Fibroblast of peridontal ligament (primary cell): ENCODE measurements at regions not wholly inside any gene's neighbourhood (a gene's known extent, or its start where the extent isn't known, plus 50 kb on each side); places are given as distances from the start of the nearest gene placed in this dataset.
"Not testable (repeated sequence)": the region's sequence is repeated elsewhere in the genome, so short reads cannot be mapped to it uniquely, and the experiment has no call there.

Experiments used
- DNase-seq: peaks from one replicate; pipeline ENCODE4 v3.0.0-alpha.2; 2010; ENCODE audit errors: extremely low read depth

DNA sequence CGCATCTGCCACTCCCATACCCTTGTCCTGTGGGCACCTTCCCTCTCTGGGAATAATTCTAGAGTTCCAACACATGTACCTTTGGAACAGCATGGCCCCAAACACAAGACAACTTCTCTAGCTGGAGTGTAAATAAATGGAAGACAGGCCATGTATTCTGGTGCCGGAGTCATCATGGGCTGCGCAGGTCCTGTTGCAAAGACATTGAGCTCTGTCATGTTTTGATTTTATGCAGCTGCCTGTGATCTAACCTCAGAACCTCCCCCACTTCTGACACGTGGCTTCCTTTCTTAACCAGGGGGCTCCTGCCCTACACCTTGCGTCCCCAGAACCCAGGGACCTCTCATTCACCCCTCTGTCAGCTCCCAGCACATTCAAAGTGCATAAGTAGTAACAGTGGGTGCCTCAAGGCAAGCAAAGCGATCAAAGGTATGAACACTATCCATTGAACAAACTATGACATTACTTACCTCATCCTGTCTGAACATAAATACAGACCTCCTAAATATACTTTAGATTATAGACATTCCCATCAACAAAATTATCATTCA lies 219.9 kb downstream of the FGFR2 start:
- no peak for DNase-seq

DNA sequence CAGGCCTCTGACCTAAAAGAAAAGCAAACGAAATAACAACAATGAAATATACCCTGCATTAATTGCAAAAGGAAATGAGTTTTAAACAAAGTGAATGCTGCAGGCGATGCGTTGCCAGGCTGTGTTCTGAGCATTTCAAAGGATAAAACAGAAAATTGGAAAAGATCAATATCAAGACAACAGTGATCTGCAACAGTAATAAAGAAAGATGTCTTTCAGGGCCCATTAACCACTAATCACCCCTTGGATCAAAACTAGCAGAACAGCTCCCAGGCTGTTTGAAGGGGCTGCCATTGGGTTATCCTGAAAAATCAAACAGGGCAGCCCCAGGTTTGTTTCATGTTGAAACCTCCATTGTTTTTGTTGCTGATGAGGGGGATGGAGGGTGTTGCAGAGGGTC lies 219.2 kb downstream of the FGFR2 start:
- no peak for DNase-seq

DNA sequence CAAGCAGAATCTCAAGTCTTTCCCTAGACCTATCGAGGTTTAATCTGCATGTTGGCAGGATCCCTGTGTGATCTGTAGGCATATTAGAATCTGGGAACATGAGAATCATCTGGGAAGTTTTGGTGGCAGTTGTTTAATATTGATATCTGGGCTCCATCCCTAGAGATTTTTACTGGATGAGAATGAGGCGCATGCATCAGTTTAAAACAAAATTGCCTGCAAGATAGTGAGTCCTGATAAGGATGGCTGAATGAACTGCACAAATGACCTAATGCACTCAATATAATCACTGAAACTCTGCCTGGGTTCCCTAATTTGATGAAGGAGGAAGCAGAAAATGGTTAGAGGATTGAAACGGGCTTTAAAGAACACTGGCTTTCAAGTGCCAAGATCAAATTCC lies 218.0 kb downstream of the FGFR2 start:
- DNase-seq = no peak

GRCh38 chr10:121382029-121382520 lies 216.2 kb downstream of the FGFR2 start:
- DNase-seq = not testable (repeated sequence)

DNA sequence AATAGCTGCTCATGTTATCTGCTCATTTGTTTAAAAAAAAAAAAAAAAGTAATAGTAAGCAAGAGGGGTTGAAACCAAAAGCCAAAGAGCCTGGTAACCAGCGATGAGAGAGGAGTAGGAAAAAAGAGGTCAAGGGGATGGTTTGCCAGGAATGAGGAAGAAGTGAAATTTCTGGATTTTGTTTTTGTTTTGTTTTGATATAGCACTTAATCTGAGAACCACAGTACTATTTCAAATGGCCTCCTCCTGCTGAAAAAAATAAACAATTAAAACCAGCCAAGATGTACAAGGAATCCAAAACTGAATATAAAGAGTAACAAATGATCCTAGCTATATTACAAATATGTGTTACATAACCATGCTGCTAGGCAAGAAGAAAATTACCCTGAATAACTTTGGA lies 213.1 kb downstream of the FGFR2 start:
- DNase-seq = no peak

GRCh38 chr10:121392657-121393056 lies 205.6 kb downstream of the FGFR2 start:
- no peak for DNase-seq

GRCh38 chr10:121393522-121393921 lies 204.7 kb downstream of the FGFR2 start:
- DNase-seq = no peak

GRCh38 chr10:121400507-121400906 lies 197.7 kb downstream of the FGFR2 start:
- not testable (repeated sequence) for DNase-seq

- DNase-seq = no peak
Observed at GRCh38 chr10:121403527-121403926, 194.7 kb downstream of the FGFR2 start.

DNA sequence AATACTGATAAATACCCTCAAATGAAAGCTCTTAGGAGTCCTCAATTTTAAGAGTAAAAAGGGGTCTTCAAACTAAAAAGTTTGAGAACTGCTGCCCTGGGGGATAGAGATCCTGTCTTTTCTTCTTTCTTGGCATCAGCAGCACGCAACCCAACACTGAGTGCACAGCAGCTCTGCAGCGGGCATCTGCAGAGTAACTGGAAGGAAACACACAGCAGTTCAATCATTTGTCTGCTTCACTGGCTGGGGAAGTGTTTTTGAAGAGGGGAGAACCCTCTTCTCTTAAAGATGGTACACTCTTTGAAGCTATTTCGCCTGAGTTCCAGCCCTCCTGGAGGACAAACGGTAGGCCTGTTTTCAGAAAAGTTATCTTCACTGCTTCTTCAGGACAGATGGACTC lies 193.6 kb downstream of the FGFR2 start:
- DNase-seq = no peak

DNA sequence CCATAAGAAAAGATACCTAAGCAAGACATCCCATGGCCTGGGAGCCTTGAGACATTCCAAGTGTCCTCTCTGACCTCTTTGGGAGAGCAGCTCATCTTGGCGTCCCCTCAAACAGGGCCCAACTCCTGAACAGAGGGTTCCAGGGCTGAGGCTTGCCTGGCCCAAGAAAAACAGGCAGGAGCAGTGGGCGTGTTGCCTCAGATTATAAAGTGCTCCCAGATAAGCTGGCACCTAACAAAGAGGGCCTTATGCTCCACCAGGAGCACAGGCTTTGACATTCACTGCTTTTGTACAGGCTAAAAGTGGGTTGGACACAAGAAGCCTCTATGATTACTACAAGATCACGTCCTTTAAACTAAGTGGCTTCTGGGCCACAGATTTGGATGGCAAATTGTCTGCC lies 193.1 kb downstream of the FGFR2 start:
- DNase-seq = no peak

- no peak for DNase-seq
Observed at GRCh38 chr10:121405549-121405948, 192.7 kb downstream of the FGFR2 start.

DNA sequence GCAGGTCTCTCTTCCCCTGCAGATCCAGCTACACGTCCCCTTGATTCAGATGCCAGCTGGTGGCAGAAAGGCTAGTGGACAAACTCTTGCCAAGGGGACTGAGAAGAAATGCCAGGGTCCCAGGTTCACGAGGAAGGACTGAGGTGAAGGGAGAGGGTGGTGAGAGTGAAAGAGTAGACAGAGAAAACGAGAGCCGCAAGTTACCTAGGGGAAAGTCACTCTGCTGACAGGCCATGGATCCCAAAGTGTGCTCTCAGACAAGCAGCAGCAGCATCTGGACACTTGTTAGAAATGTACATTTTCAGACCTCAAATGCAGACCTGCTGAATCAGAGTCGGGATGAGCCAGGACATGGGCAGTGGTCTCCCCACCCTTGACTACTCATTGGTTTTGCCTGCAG lies 192.3 kb downstream of the FGFR2 start:
- no peak for DNase-seq

DNA sequence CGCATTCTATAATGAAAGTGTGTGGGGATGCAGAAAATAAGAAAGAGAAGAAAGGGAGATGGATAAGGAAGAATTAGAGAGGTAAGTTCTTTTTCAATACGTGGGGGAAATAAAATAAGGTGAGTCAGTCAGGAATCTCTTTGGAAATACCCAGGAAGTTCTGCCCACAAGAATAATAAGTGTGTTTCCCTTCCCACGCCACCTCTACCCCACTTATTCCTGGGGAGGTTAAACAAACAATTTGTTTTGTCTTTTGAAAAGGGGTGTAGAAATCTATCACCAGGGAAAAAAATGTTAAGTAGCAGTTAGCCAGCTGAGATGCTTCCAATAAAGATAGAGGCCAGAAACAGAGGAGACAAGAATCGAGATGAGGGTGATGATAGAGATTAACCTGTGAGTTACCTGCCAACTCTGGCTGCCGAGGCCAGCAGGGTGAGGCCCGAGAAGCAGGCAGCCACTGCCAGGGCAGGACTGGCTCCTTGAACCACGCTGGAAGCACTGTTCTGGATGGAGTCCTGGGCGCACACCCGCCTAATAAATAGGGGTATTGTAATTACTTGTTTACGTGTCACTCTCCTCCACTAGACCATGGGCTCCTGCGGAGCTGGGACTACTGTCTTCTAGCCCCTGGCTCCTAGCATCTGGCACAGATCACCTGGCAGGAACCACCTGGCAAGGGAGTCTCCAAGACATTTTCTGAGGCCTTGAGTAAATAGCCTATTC lies 191.3 kb downstream of the FGFR2 start:
- DNase-seq = no peak

GRCh38 chr10:121409466-121410104 lies 188.7 kb downstream of the FGFR2 start:
- no peak for DNase-seq

DNA sequence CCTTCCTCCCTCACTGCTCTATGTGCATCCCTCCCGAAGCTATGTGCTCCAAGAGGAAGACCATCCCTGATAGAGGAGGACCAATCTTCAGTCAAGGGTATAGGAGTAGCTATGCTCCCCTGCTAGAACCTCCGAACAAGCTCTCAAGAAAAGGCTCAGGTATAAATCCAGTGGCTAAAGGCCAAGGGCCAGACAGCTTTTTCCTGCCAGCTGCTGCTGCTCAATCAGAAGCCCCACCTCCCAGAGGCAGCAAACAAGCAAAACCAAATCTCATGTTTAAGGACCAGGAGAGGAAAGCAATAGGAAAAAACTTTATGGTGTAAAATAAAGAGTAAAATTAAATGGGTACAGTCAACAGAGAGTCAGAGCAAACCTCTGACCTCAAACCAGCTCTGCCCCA lies 187.2 kb downstream of the FGFR2 start:
- no peak for DNase-seq

DNA sequence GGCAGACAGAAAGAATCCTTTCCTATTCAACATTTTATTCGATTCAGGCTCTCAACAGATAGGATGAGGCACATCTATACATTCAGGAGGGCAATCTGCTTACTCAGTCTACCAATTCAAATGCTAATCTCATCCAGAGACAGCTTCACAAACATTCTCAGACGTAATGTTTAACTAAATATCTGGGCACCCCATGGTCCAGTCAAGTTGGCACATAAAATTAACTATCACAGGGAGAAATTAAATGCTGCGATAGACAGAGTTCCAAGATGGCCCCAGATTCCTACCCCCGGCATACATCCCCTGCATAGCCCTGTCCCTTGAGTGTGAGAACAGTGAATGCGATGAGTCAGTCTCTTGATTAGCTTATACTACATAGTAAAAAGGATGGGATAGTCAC lies 184.3 kb downstream of the FGFR2 start:
- DNase-seq = no peak

DNA sequence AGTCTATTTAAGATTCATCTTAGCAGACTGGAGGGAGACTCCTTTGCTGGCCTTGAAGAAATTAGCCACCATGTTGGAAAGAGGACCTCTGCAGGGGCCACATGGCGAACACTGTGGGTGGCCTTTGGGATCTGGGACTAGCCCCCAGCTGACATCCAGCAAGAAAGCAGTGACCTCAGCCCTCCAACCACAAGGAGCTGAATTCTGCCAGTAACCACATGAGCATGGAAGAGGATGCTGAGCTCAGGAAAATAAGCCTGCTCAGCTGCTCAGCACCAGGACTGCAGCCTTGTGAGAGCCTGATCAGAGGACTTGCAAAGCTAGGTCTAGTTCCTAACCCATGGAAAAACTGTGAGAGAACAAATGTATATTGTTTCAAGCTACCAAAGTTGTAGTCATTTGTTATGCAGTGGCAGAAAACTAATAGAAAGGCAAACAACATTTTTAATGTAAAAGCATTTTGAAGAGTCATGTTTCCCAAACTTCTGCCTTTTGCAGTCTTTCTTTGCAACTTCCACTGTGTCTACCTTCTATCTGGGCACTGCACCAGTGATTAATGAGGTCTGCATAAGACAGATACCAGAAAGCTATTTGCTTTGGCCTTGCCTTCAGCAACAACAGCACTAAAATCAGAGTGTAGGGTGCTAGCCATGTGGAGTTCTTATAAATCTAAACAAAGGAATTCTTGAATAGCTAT lies 183.7 kb downstream of the FGFR2 start:
- no peak for DNase-seq

- no peak for DNase-seq
Observed at GRCh38 chr10:121415063-121415399, 183.2 kb downstream of the FGFR2 start.

DNA sequence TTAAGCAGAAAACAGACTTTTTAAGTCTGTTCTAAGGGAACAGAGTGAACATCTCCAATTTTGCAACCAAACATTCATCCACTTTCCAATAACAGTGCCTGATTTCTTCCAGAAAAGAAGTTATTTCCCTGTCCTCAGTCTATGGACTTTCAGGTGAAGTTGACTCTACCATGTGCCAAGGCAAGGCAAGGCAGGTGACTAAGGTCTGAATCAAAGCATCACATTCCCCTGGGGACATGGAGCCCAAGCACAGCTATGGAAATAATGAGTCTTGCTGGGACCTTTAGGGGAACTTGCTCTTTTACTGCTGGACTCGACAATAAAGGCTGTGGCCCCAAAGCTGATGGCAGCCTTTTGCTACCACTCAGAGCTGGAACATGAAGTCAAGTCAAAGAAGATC lies 182.2 kb downstream of the FGFR2 start:
- no peak for DNase-seq

GRCh38 chr10:121417298-121417697 lies 180.9 kb downstream of the FGFR2 start:
- DNase-seq = no peak

DNA sequence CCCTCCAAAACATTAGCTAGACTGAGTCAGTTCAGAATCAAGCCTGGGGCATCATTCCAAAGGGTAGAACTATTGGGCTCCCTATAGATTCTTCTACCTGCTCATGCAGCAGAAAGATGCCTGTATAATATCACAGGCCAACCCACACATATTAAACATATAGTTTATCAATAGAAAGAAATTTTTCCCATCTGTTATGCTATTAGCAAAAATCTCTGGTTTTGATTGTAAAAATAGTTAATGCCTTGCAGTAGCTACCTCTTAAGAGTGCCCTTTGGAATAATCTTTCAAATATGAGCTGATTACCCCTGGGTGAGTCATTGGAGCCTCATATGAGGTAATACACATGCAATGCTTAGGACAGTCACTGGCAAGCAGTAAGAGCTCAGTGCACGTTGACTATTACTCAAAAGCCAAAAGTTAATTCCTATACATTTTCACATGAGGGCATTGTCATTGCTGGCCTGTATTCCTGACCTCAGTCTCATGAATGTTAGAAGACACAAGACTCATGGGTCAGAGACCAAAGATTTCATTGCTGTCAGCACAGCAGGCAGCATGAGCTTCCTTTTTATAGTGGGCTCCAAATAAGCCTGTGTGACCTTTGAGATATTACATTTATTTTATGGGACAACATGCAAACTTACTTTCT lies 180.0 kb downstream of the FGFR2 start:
- DNase-seq = no peak
